ENCODE measurements at regions not wholly inside any gene's neighbourhood (a gene's known extent, or its start where the extent isn't known, plus 50 kb on each side); places are given as distances from the start of the nearest gene placed in this dataset.

DNA sequence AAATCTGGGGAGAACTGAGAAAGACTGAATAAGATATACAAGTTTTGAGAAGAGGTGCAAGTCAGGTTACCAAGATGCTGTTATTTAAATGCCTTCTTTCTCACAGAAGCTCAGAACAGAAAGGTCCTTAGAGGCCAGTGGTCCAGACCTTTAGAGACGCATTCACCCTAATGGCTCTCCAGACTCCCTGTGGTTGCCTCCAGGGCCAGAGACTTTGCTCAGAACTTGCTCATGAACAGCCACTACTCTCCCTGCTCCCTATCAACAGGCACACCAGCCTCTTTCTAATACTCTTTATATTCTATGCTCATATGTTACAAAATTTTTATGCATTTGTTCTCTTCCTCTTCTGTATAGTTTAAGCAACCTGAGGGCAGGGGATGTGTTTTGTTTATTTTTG, 349.0 kb upstream of the TNP1 start (continued):
- no peak for TF ChIP-seq ZNF462 (CRISPR knock-in tag; IDR thresholded peaks at IDR 0.05)
- TF ChIP-seq ZNF331 (CRISPR knock-in tag; IDR thresholded peaks at IDR 0.05; ENCODE audit: low read depth) = no peak
- TF ChIP-seq, protein P1, sequence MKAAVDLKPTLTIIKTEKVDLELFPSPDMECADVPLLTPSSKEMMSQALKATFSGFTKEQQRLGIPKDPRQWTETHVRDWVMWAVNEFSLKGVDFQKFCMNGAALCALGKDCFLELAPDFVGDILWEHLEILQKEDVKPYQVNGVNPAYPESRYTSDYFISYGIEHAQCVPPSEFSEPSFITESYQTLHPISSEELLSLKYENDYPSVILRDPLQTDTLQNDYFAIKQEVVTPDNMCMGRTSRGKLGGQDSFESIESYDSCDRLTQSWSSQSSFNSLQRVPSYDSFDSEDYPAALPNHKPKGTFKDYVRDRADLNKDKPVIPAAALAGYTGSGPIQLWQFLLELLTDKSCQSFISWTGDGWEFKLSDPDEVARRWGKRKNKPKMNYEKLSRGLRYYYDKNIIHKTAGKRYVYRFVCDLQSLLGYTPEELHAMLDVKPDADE (IDR thresholded peaks at IDR 0.05) = no peak

DNA sequence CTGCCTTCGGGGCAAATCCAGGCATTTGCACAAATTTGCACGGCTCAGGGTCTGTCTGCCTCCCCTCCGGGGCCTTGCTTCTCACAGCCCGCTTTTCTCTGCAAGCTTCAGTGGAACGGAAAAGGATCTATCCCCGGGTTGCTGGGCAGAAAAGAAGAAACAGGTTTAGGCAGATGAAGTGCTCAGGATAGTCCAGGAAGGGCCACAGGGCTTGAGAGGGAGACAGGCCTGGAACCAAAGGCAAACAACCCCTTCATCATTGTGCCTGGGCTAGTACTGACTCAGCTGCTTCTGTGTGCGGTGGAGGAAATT, 347.8 kb upstream of the TNP1 start:
- Histone ChIP-seq H2AFZ (peak overlapping the region; percentile 74), H3K4me2 (no peak overlapping the region), H3K36me3 (ENCODE audit: insufficient read depth) (no peaks in the 10 kb centered on the region), H3K4me3 (no peak overlapping the region), H3K4me1 (ENCODE audit: insufficient read depth) (peaks cover 16% of the 10 kb centered on the region), H4K20me1 (replicated peaks; ENCODE audit: insufficient read depth) (no peaks in the 10 kb centered on the region), H3K27ac (ENCODE audit: low read depth) (no peak overlapping the region), H3K27me3 (ENCODE audit: insufficient read depth) (no peaks in the 10 kb centered on the region), H3F3A (replicated peaks; ENCODE audit: low read depth) (no peaks in the 10 kb centered on the region), H3K9me2 (ENCODE audit: insufficient read depth) (no peaks in the 10 kb centered on the region), H3K79me2 (replicated peaks; ENCODE audit: insufficient read depth) (no peaks in the 10 kb centered on the region)
- H3K4me1 Mint-ChIP-seq = peaks cover 29% of the 10 kb centered on the region
- ATAC-seq (no peak), DNase-seq (ENCODE audit: low spot score) (no peak)
- H3K9me3 Mint-ChIP-seq = peaks cover 16% of the 10 kb centered on the region
- H3K4me3 Mint-ChIP-seq = no peak overlapping the region
- no peak for TF ChIP-seq ZNF331 (CRISPR knock-in tag; IDR thresholded peaks at IDR 0.05; ENCODE audit: low read depth)
- TF ChIP-seq POLR2AphosphoS5 (IDR thresholded peaks at IDR 0.05; ENCODE audit: low read depth) = no peak
- no peak for TF ChIP-seq JUNB (IDR thresholded peaks at IDR 0.05; ENCODE audit: unreplicated experiment)
- no peak for TF ChIP-seq CTCF (conservative IDR thresholded peaks at IDR 0.05; ENCODE audit: low read depth in 2 of 2)
- H3K36me3 Mint-ChIP-seq (ENCODE audit: low read depth) = peaks cover 13% of the 10 kb centered on the region; the same call in 2 of the 3 replicates
- peaks cover 6% of the 10 kb centered on the region for H3K27me3 Mint-ChIP-seq (ENCODE audit: insufficient read depth, low read depth, poor library complexity)
- H3K27ac Mint-ChIP-seq = no peak overlapping the region
